HG02623 (cell line): ENCODE measurements at regions not wholly inside any gene's neighbourhood (a gene's known extent, or its start where the extent isn't known, plus 50 kb on each side); places are given as distances from the start of the nearest gene placed in this dataset.

Source experiments
- ATAC-seq: cut with Tn5 transposase; IDR thresholded peaks from one replicate; pipeline ENCODE4 v1.9.1; 2021; ENCODE audit warnings: moderate library complexity; ENCODE audit not compliant: unreplicated experiment

DNA sequence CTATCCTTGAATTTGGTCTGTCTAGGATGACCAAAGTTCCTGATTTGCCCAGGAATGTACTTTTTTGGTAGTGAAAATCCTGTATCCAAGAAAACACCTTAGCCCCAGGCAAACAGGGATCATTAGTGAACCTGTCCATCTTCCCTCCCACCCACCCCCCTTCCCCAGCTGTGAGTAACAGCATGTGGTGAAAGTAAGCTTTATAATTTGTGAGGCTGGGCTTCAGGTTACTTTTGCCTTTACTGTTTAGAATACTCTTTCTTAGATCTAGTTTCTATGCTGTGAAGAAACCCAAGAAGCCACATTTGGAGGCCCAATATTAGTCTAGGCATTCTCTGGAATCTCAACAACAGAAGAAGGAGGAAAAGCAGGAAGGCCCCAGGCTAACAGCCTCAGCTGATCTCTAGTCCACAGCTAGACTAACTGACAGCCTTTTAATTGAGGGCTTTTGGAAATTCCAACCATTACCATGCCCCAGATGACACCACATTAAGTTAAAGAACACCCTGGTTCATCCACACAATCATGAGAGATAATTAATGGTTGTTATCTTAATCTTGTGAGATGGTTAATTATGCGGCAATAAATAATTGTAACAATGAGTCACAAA lies 703.0 kb upstream of the NUDT12 start:
- ATAC-seq, result no peak

DNA sequence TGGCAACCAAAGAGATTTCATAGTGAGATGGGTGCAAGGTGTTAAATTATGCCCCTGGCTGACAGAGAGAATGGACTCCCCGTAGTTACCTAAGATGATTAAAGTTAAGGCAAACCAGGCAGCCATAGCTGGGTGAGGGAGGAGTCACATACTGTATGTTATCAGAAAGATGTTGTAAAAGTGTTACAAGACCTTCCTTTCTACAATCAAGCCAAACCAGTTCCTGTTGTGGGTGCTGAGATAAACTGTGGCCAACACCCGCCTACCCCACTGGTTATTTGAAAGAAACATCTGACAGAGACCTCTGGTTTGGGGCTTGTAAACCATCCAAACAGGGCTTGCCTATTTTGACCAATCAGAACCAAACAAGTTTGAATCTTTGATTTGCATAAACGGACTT lies 684.7 kb upstream of the NUDT12 start:
- ATAC-seq, result no peak

DNA sequence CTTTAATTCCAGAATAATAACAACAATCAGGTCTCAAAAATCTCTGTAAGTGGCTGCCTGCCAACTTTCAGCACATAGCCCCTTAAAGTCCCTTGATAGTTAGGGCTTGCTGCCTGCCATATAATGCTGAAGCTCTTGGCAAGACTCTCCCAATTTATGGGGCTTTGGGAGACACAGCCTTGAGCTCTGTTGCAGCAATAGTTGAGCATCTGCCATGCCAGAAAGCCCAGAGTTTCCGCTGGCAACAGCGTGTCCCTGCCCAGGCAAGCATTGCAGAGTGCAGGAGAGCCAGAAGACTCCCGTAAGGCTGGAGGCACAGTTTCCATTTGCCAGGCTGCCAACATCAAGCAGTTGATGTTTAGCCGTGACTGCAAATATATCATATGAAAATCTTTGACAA lies 678.5 kb upstream of the NUDT12 start:
- no peak for ATAC-seq

DNA sequence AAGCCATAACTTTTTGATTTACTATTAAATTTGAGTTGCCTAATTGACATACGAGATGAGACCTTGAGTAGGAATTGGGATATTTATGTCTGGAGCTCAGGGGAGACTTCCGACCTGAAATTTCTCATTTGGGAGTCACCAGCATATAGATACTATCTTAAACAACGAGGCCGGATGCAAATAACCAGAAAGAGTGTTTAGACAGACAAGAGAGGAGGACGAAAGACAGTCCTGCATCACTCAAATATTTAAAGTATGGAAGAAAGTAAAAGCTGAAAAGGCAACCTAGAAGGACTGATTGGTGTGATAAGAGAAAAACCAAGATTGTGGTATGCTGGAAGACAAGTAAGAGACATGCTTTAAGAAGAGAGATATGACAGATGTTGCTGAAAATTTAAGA lies 675.0 kb upstream of the NUDT12 start:
- no peak for ATAC-seq

DNA sequence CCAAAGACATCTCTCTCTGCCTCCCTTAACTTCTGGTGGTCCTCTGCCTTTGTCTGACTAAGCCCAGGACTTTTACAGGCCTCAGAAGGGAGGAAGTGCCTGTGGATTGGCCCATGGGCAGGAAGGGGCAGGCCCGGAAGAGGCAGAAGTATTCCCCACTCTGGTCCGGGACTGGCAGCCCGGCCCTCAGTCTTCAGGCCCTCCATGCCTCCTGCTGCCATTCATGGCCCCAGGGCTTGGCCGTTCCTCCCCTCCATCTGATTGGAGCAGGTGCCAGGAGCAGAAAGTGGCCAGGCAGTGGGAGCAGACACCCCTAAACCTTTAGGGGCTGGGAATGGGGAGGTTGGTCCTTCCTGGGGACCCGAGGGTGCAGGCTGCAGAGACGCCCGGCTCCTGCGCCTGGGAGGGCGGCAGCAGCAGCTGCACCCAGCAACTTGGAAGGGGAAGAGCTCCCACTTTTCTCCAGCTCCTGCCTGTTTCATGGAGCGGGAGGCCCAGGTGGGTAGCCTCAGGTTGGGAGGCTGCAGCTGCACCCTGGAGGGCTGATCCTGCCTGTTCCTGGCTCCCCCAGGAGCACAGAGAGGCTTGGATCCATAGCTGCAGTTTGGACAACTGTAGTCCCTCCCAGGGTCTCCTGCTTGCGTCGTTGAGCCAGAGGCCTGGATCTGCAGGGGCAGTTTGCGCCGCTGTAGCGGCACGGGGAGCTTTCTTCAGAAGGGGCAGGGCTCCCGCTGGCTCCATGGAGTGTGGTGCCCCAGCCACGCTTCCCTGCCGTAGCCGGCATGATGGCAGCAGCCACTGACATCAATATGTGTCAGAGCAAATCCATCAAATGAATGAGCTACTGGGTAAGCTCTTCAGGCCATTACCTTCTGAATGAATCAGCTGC lies 661.5 kb upstream of the NUDT12 start:
- ATAC-seq, result no peak

DNA sequence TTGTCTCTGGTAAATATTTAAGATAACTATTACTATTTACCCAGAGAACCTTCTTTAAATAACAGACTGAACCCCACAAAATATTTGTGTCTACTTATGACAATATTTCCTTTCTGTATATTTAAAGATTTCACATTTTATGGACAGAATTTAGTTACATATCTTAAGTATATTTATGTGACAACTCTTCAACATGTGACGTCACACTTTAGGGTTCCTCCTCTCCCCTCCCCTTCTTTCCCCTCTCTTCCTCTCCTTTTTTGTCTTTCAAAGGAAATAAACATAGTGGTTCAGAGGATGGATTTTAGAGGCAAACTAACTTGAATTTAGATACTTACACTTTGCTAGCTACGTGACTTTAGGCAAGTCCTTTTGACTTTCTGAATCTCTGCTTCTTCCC lies 655.6 kb upstream of the NUDT12 start:
- no peak for ATAC-seq

DNA sequence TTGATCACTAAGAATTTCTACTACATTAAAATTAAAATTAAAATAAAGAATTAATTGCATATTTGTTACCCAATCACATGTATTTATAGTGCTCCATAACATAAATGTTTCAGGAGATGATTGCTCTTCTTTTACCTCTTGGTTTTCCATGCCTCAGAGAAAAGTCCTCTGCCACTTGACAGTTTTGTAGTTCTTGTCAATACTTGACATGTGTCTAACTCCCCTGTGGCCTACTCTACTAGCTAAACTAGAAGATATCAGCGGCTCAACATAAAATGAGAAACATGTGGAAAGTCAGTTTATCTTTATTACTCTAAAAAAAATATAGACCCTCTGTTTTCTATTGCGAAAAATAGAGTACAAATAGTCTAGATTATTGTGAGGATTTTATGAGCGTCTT lies 650.6 kb upstream of the NUDT12 start:
- no peak for ATAC-seq

DNA sequence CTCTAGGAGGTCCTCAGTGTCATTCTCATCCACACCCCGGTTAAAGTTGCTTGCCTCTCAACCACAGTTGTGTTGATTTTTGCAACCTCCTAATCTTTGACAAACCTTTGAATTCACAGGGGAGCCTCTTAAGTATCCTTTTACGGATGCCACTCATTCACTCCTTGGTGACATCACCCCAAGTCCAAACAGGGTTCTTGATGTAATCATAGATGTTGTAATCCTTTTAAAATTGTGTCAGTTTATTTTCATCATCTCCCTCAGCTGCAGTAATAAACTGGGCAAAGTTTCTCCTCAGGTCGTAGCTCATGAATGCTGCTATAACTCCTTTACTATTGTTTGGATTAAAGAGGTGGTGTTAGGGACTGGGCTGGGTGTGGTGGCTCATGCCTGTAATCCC lies 637.2 kb upstream of the NUDT12 start:
- ATAC-seq, result no peak

DNA sequence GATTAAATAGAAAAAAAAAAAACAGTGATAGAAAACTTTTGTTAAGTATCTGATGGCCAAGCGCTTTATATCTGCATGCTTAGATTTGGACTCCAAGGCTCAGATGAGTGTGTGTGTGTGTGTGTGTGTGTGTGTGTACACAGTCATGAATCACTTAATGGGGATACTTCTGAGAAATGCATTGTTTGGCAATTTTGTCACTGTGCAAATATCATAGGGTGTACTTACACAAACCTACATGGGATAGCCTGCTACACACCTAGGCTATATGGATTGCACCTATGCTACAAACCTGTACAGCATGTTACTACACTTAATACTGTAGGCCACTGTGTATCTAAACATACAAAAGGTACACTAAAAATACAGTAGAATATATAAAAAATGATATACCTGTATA lies 635.6 kb upstream of the NUDT12 start:
- ATAC-seq, result no peak

DNA sequence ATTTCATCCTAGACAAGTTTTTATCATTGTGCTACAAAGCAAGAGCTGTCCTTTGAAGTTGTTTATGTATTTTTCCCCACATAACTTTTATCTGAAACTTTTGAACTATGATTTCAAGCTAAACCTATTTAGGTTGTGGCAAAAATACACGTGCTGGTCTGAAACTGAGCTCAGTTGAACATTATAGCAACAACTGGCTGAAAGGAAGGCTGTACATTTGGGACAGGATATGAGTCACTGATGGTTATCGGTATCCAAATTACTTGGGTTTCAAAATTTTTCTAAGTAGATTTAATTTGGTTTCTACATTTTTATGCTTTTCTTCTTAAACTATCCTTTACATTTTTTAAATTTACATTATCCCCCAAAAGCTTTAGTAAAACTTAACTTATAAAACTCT lies 627.3 kb upstream of the NUDT12 start:
- ATAC-seq, result no peak

DNA sequence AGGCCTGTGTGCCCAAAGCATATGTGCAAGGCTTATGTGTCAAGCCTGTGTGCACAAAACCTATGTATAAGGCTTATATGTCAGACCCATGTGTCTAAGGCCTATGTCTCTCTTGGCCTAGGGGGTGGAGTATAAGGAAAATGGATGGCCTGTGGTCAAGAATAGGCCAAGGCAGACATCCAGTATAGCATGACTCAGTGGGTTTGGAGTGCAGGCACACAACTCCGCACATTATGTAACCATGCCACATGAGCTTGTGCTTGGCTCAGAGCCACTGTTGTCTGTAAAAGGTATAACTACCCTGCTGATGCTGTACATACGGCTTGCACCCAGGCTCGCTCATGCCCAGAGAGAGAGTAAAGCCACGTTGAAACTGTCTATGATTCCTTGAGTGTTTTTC lies 626.4 kb upstream of the NUDT12 start:
- no peak for ATAC-seq

DNA sequence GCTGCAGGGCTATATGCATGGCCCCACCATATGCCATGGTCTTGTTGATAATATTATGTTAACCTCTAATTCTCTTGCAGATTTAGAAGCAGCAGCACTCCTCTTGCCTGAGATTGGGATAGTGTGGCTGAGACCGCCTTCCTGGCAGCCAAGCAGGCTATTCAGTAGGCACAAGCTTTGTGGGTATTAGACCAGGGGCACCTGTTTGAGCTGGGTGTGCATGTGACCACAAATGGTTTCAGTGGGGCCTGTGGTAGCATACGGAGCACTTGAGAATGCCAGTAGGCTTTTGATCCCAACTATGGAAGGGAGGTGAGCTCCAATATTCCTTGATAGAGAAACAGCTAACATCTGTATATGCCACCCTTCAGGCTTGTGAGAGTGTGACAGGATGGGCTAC lies 625.1 kb upstream of the NUDT12 start:
- ATAC-seq, result no peak

DNA sequence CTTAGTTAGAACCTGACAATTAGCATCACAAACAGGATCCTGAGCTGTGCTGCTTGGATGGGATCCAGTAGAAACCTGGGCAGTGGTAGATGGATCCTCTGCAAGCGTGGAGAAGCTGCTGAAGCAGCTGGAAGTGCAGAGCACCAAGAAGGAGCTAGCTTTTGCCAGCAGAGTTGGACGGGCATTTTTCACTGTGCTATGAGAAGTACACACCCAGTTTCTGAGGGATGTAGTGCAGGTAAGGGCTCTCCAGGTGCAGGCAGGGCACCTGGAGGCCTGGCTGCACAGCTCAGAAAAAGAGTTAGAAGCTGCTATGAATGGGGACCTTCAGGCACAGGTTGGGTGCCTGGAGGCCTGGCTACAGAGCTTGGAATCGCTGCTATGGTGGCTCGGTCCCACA lies 623.9 kb upstream of the NUDT12 start:
- no peak for ATAC-seq

DNA sequence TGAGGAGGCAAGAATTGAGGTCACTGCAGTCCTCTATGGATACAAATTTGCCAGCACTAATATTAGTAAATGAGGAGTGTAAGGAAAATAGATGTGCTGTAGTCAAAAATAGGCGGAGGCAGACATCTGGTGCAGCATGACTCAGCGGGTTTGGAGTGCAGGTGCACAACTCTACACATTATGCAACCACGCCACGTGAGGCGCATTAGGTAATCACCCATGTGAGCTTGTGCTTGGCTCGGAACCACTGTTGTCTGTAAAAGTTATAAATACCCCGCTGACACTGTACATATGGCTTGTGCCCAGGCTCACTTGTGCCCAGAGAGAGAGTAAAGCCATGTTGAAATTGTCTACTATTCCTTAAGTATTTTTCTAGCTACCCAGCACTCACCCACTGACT lies 623.5 kb upstream of the NUDT12 start:
- no peak for ATAC-seq

DNA sequence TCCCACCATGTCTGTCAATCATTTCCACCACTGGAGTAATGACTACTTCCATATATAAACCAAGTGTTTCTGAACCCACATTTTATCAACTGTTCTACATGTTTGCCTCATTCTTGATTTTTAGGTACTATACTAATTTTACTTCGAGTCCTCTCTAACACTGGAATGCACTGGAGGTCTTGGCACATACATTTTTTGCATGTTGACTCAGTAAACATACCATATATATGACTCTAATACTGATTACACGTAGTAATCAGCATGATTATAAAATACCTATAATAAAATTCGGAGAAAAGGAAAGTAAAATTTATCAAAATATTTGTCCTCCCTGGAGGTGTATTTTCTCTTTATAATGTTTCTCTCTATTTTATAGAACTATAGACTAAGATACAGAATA lies 621.7 kb upstream of the NUDT12 start:
- ATAC-seq, result no peak

DNA sequence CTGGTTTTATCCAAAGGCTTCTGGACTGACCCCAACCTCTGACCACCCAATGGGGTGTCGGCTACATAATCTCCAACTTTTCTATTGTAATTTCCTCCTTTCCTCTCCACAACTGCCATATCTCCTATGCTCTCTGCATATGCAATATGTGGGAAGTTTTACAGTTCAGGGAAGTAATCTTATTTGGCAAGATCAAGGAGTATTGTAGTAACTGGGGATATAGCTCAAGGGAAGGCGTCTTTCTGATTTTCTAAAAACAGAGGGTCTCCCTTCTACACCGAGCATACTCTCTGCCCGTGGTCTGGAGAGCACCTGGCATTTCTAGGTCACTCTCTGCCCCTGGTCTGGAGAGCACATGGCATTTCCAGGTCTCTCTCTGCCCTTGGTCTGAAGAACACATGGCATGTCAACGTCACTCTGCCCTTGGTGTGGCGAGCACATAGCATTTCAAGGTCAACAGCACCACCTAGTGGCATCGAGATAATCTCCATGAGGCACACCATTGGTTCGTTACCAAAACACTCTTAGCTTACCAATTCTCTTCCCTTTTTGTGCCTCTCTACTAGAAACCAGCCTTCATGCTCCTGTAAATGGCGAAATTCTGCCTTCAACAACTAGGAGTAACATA lies 616.4 kb upstream of the NUDT12 start:
- peak; percentile 77 for ATAC-seq

DNA sequence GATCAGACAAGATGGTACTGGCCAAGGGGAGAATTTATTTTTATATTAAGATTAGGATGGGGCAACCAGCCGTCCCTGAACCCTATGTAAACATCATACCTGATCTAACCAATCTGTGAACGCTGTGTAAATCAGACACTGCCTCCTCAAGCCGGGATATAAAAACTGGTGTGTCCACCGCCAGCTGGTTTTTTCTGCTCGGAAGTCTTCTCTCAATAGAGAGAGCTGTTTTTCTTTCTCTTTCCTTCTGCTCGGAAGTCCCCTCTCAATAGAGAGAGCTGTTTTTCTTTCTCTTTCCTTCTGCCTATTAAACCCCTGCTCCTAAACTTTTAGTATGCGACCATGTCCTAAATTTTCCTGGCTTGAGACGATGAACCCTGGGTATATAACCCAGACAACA lies 615.5 kb upstream of the NUDT12 start:
- ATAC-seq, result no peak

DNA sequence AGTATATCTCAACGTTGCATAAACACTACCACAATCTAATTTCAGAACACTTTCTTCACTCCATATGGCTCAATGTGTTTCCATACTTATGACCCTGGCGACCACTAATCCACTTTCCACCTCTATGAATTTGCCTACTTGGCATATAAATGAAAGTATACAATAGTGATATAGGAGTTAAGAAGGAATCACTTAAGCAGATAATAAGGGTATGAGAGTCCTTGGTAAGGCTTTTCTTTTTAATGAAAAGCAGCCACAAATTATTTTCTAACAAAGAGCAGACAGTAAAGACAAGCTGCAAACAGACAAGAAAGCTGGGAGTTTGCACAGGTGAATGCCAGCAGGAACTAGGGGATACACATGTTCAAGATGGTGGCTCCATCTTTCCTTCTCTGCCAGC lies 615.1 kb upstream of the NUDT12 start:
- no peak for ATAC-seq

DNA sequence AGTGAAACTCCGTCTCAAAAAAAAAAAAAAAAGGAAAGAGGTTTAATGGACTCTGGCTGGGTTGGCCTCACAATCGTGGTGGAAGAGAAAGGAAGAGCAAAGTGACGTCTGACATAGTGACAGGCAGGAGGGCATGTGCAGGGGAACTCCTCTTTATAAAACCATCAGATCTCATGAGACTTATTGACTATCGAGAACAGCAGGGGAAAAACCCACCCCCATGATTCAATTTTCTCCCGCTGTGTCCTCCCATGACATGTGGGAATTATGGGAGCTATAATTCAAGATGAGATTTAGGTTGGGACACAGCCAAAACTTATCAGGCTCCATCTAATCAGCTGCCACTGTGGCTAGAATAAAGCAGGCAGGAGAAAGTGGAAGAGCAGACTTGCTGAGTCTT lies 610.4 kb upstream of the NUDT12 start:
- ATAC-seq, result no peak

DNA sequence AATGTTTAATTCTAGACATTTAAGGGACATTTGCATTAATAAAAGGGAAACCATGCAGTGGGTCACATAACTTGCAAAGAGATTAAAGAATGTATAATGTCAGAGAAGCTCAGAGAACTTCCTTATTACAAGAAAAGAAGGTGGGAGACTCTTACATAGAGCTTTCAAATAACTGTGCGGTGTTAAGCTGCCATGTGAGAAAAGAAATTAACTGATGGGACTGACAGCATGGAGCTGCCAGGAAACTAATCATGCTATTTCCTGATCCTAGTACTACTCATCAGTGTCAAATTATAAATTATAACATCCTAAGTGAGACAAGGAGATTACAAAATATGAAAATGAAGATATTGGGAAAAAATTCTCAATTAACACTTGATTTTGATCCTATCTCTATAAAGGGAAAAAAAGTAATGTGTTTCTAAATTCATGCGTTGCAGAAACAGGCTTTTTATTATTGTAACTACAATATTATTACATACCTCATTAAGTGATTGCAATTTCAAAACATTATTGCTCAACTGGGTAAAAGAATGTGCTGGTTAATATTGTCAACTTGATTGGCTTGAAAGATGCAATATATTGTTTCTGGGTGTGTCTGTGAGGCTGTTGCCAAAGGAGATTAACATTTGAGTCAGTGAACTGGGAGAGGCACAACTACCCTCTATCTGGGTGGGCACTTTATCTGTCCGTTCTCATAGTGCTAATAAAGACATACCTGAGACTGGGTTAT lies 609.5 kb upstream of the NUDT12 start:
- no peak for ATAC-seq

DNA sequence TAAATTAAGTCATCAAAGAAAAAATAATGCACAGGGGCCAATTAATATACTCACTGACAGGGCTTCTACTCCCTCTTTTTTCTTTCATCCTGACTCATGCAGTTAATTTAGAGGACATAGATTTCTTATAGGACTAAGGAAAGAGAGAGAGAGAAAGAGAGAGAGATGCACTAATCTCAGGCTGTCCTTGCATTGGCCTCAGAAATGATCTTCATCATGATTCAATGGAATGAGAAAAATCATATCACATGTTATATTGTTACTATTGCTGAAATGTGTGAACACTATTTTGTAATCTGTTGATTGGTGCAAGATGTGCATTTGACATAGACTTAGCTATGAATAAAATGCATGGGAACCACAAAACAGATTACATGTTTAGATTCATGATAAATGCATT lies 608.3 kb upstream of the NUDT12 start:
- no peak for ATAC-seq

DNA sequence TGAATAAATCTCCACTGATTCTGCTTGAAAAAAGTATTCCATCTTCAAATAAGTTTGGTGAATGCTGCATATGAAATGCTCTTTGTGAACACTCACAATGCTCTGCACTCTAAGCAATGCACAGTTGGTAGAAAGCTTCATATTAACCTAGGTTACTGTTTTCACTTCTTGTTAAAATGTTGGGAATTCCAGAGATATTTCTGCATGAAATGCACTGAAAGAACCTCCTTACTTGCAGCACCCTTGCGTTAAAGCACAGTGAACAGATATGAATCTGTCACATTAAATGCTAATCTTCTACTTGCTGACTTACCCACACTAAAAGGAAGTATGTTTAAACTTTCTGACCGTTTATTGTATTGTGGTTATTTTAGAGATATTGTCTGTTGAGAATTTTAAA lies 584.1 kb upstream of the NUDT12 start:
- ATAC-seq, result no peak
